GM13976 (cell line): ENCODE measurements at regions not wholly inside any gene's neighbourhood (a gene's known extent, or its start where the extent isn't known, plus 50 kb on each side); places are given as distances from the start of the nearest gene placed in this dataset.

Source experiments
- DNase-seq: peaks from one replicate; pipeline ENCODE4 v3.0.0; 2012; ENCODE audit warnings: low spot score
- CTCF ChIP-seq: IDR thresholded peaks from 2 replicates; pipeline ENCODE4 v1.5.1; 2012; ENCODE audit warnings: borderline replicate concordance, mild to moderate bottlenecking; ENCODE audit not compliant: insufficient read depth; ENCODE audit errors: extremely low read depth, missing control alignments, control extremely low read depth
- in situ Hi-C: fragments of 300-500 bp; cut with MboI; formaldehyde crosslinking; loops from one replicate; pipeline ENCODE4 v1.12.0; 2022; ENCODE audit warnings: low sequenced_read_pairs, mixed read lengths, inconsistent platforms; ENCODE audit not compliant: unreplicated experiment

- in situ Hi-C loops, result no loop called here
- TF ChIP-seq CTCF, result no peak
- no peak for DNase-seq
Observed at GRCh38 chr14:65794674-65795279, 382.2 kb downstream of the FUT8 start.

GRCh38 chr14:65798216-65798615 is 385.7 kb downstream of the FUT8 start:
- in situ Hi-C loops, result no loop called here
- no peak for TF ChIP-seq CTCF
- no peak for DNase-seq

- DNase-seq, result no peak
- in situ Hi-C loops, result no loop called here
Observed at GRCh38 chr14:65800694-65801093, 388.2 kb downstream of the FUT8 start.

GRCh38 chr14:65802196-65802595 is 389.7 kb downstream of the FUT8 start:
- TF ChIP-seq CTCF, result no peak
- in situ Hi-C loops, result no loop called here

More at GRCh38 chr14:65800694-65801093, 388.2 kb downstream of the FUT8 start:
- TF ChIP-seq CTCF, result no peak

GRCh38 chr14:65803885-65804284 is 391.4 kb downstream of the FUT8 start:
- in situ Hi-C loops, result no loop called here
- no peak for DNase-seq
- no peak for TF ChIP-seq CTCF

More at GRCh38 chr14:65802196-65802595, 389.7 kb downstream of the FUT8 start:
- DNase-seq, result no peak

- TF ChIP-seq CTCF, result no peak
- in situ Hi-C loops, result no loop called here
- DNase-seq, result no peak
Observed at GRCh38 chr14:65804439-65805112, 392.0 kb downstream of the FUT8 start.
